ENCODE measurements at regions not wholly inside any gene's neighbourhood (a gene's known extent, or its start where the extent isn't known, plus 50 kb on each side); places are given as distances from the start of the nearest gene placed in this dataset.

DNA sequence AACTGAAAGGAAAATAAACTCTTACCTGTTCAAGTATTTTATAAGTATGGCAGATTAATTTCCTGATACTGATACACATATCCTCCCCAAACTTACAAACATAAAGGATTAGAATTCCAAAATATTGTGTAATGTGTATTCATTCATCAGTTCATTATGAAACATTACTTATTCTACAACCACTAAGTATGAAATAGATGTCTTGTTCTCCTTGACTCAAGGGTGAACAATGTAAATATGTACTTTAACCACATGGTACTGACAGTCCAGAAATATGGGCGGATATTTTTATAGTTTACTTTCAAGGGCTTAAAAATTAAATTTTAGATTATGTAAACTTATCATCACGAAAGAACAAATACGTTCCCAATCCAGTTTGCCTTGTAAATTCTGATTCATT, 334.0 kb downstream of the LIG4 start:
- DNase-seq (ENCODE audit: extremely low read depth in 1 of 4, low spot score in 3 of 4) = no peak
- no peak for ATAC-seq
- FAIRE-seq = no peak
- H3K9me3 ChIP-seq (replicated peaks; ENCODE audit: control insufficient read depth, insufficient read depth, low read depth, low read length) = peaks cover 5% of the 10 kb centered on the region
- no peaks in the 10 kb centered on the region for H3K9me1 ChIP-seq (ENCODE audit: control insufficient read depth, insufficient read depth, low read length)
- H3K9ac ChIP-seq (ENCODE audit: insufficient read depth in 1 of 2, low read depth in 2 of 2, low read length in 2 of 2) = no peak overlapping the region
- CTCF ChIA-PET (ENCODE audit: low intra/inter-chr PET ratio) = no interaction called here
- no peaks in the 10 kb centered on the region; the same call in 2 of the 3 replicates for H3K36me3 ChIP-seq (ENCODE audit: control insufficient read depth, insufficient read depth, low read length)
- H3K27ac ChIP-seq (ENCODE audit: extremely low read depth, low read depth, low read length) = no peak overlapping the region
- H3K4me3 ChIP-seq = no peak overlapping the region
- H2AFZ ChIP-seq (ENCODE audit: low read depth, low read length) = no peak overlapping the region
- intact Hi-C loops (cut with micrococcal nuclease) (loop anchor here (5.0 kb wide), 1 partner anchor 111 kb away; no protein-coding TSS in a partner anchor), in situ Hi-C loops (cut with MboI) (no loop called here)
- peaks cover 55% of the 10 kb centered on the region for H3K79me2 ChIP-seq (ENCODE audit: control insufficient read depth, insufficient read depth, low read length)
- TF ChIP-seq SLC30A9 (CRISPR knock-in tag; IDR thresholded peaks at IDR 0.05) (no peak), PHTF2 (CRISPR knock-in tag; IDR thresholded peaks at IDR 0.05) (no peak), ZNF780A (CRISPR knock-in tag; IDR thresholded peaks at IDR 0.05) (no peak), PCBP1 (IDR thresholded peaks at IDR 0.05; ENCODE audit: low read depth, low read length, poor library complexity, severe bottlenecking) (no peak), PYGO2 (tag; IDR thresholded peaks at IDR 0.05) (no peak), RNF219 (CRISPR knock-in tag; IDR thresholded peaks at IDR 0.05) (no peak), ZNF696 (CRISPR knock-in tag; conservative IDR thresholded peaks at IDR 0.05) (no peak), NBN (IDR thresholded peaks at IDR 0.05; ENCODE audit: low read depth) (no peak), ATF7 (IDR thresholded peaks at IDR 0.05) (no peak), LARP7 (IDR thresholded peaks at IDR 0.05) (no peak), ETV5 (CRISPR knock-in tag; IDR thresholded peaks at IDR 0.05; ENCODE audit: low read depth) (no peak), SMARCE1 (IDR thresholded peaks at IDR 0.05) (no peak), MAFK (IDR thresholded peaks at IDR 0.05; ENCODE audit: low read length) (no peak), ZNF644 (tag; IDR thresholded peaks at IDR 0.05; ENCODE audit: low read depth) (no peak)
- TF ChIP-seq, protein P1, sequence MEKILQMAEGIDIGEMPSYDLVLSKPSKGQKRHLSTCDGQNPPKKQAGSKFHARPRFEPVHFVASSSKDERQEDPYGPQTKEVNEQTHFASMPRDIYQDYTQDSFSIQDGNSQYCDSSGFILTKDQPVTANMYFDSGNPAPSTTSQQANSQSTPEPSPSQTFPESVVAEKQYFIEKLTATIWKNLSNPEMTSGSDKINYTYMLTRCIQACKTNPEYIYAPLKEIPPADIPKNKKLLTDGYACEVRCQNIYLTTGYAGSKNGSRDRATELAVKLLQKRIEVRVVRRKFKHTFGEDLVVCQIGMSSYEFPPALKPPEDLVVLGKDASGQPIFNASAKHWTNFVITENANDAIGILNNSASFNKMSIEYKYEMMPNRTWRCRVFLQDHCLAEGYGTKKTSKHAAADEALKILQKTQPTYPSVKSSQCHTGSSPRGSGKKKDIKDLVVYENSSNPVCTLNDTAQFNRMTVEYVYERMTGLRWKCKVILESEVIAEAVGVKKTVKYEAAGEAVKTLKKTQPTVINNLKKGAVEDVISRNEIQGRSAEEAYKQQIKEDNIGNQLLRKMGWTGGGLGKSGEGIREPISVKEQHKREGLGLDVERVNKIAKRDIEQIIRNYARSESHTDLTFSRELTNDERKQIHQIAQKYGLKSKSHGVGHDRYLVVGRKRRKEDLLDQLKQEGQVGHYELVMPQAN (IDR thresholded peaks at IDR 0.05; ENCODE audit: borderline replicate concordance) = no peak
- H3K27me3 ChIP-seq (ENCODE audit: control insufficient read depth in 2 of 2, insufficient read depth in 2 of 2, low read length in 2 of 2) = no peaks in the 10 kb centered on the region
- 71% methylated on average over 3 of the region's 3 CpGs for WGBS (ENCODE audit: insufficient coverage, low coverage, missing lambda C conversion rate)
- H3K4me1 ChIP-seq (replicated peaks in 1 of 2; ENCODE audit: control insufficient read depth in 2 of 2, insufficient read depth in 2 of 2, low read length in 2 of 2) = peaks cover 7 to 41% of the 10 kb centered on the region in 2 experiments; a peak in 4 of 5 replicates
- no peaks in the 10 kb centered on the region for H4K20me1 ChIP-seq (replicated peaks; ENCODE audit: control insufficient read depth, insufficient read depth, low read length)
- no TSS peak for BruUV-seq (replicated peaks)
- POLR2A ChIA-PET = interaction anchor here (1.0 to 1.7 kb wide), 5 partner anchors 9 to 33 kb away, joined by 4 to 6 read pairs (median 5); no protein-coding TSS in a partner anchor
- H3K4me2 ChIP-seq (ENCODE audit: insufficient read depth, low read length) = no peak overlapping the region

Data from K562 (cell line).